H9 (cell line): ENCODE measurements at regions not wholly inside any gene's neighbourhood (a gene's known extent, or its start where the extent isn't known, plus 50 kb on each side); places are given as distances from the start of the nearest gene placed in this dataset.

Source experiments
- DNase-seq: peaks from one replicate; pipeline ENCODE4 v3.0.0-alpha.2; 2017
- H2AFZ ChIP-seq: one replicate; pipeline ENCODE4 v1.6.1; 2013; ENCODE audit warnings: mild to moderate bottlenecking, low read length, control low read depth, moderate library complexity
- H2AK5ac ChIP-seq: 2 replicates; pipeline ENCODE4 v1.6.1; 2013; ENCODE audit warnings: low read length, control low read depth, mixed read lengths; ENCODE audit not compliant: insufficient read length
- H2BK120ac ChIP-seq: one replicate; pipeline ENCODE4 v1.6.1; 2013; ENCODE audit warnings: low read depth, mild to moderate bottlenecking, low read length, control low read depth, inconsistent platforms; ENCODE audit not compliant: poor library complexity, severe bottlenecking
- H2BK12ac ChIP-seq: 2 replicates; pipeline ENCODE4 v1.6.1; 2013; ENCODE audit warnings: low read length, control low read depth, mixed read lengths, low read depth; ENCODE audit not compliant: insufficient read length
- H2BK15ac ChIP-seq: 2 replicates; pipeline ENCODE4 v1.6.1; 2013; ENCODE audit warnings: low read depth, low read length, control low read depth
- H2BK20ac ChIP-seq: one replicate; pipeline ENCODE4 v1.6.1; 2013; ENCODE audit warnings: low read depth, mild to moderate bottlenecking, low read length, control low read depth, inconsistent platforms; ENCODE audit not compliant: poor library complexity, severe bottlenecking
- H2BK5ac ChIP-seq: 2 replicates; pipeline ENCODE4 v1.6.1; 2013; ENCODE audit warnings: low read length, control low read depth, mixed read lengths; ENCODE audit not compliant: insufficient read length
- H3K14ac ChIP-seq: 2 replicates; pipeline ENCODE4 v1.6.1; 2013; ENCODE audit warnings: low read length, control low read depth; ENCODE audit not compliant: insufficient read depth
- H3K18ac ChIP-seq: 2 replicates; pipeline ENCODE4 v1.6.1; 2013; ENCODE audit warnings: low read depth, mild to moderate bottlenecking, mixed read lengths, low read length, control low read depth; ENCODE audit not compliant: insufficient read length
- H3K23ac ChIP-seq: 2 replicates; pipeline ENCODE4 v1.6.1; 2013; ENCODE audit warnings: low read length, control low read depth, mixed read lengths, low read depth; ENCODE audit not compliant: insufficient read length
- H3K23me2 ChIP-seq: 2 replicates; pipeline ENCODE4 v1.6.1; 2013; ENCODE audit warnings: low read depth, mild to moderate bottlenecking, mixed read lengths, low read length, control low read depth; ENCODE audit not compliant: insufficient read length, poor library complexity, severe bottlenecking
- H3K27ac ChIP-seq: 2 replicates; pipeline ENCODE4 v1.5.1; 2013; ENCODE audit warnings: low read length, control low read depth, mixed read lengths, low read depth; ENCODE audit not compliant: insufficient read length
- H3K27me3 ChIP-seq: 2 replicates; pipeline ENCODE4 v1.6.1; 2013; ENCODE audit warnings: low read length, control low read depth, inconsistent platforms; ENCODE audit not compliant: insufficient read depth
- H3K4ac ChIP-seq: 2 replicates; pipeline ENCODE4 v1.6.1; 2013; ENCODE audit warnings: low read depth, mild to moderate bottlenecking, control low read depth, inconsistent platforms, low read length, moderate library complexity
- H3K4me1 ChIP-seq: 2 replicates; pipeline ENCODE4 v1.6.1; 2013; ENCODE audit warnings: low read length, control low read depth, inconsistent platforms; ENCODE audit not compliant: insufficient read depth
- H3K4me2 ChIP-seq: 2 replicates; pipeline ENCODE4 v1.6.1; 2013; ENCODE audit warnings: low read length, control low read depth, mixed read lengths; ENCODE audit not compliant: insufficient read length, insufficient read depth
- H3K56ac ChIP-seq: 2 replicates; pipeline ENCODE4 v1.6.1; 2013; ENCODE audit warnings: low read depth, mild to moderate bottlenecking, mixed read lengths, low read length, control low read depth; ENCODE audit not compliant: insufficient read length
- H3K79me1 ChIP-seq: 2 replicates; pipeline ENCODE4 v1.6.1; 2013; ENCODE audit warnings: low read depth, mild to moderate bottlenecking, moderate library complexity, low read length, control low read depth, inconsistent platforms; ENCODE audit not compliant: insufficient read depth, poor library complexity, severe bottlenecking
- H3K79me2 ChIP-seq: 2 replicates; pipeline ENCODE4 v1.6.1; 2013; ENCODE audit warnings: low read length, control low read depth, inconsistent platforms; ENCODE audit not compliant: insufficient read depth
- H3K9ac ChIP-seq: 2 replicates; pipeline ENCODE4 v1.6.1; 2013; ENCODE audit warnings: low read length, control low read depth, mixed read lengths; ENCODE audit not compliant: insufficient read length; ENCODE audit errors: extremely low read depth
- H3K9me3 ChIP-seq: one replicate; pipeline ENCODE4 v1.6.1; 2013; ENCODE audit warnings: low read depth, low read length, inconsistent platforms; ENCODE audit not compliant: control insufficient read depth
- H3T11ph ChIP-seq: one replicate; pipeline ENCODE4 v1.6.1; 2013; ENCODE audit warnings: mild to moderate bottlenecking, low read length, control low read depth, inconsistent platforms
- H4K20me1 ChIP-seq: one replicate; pipeline ENCODE4 v1.6.1; 2013; ENCODE audit not compliant: control insufficient read depth, insufficient read length, insufficient read depth
- H4K5ac ChIP-seq: 2 replicates; pipeline ENCODE4 v1.6.1; 2013; ENCODE audit warnings: low read depth, mild to moderate bottlenecking, mixed read lengths, low read length, control low read depth; ENCODE audit not compliant: insufficient read length
- H4K8ac ChIP-seq: replicated peaks from 2 replicates; pipeline ENCODE4 v1.6.1; 2013; ENCODE audit warnings: low read length, control low read depth, mixed read lengths, low read depth; ENCODE audit not compliant: insufficient read length
- H4K91ac ChIP-seq: 2 replicates; pipeline ENCODE4 v1.6.1; 2013; ENCODE audit warnings: low read depth, mild to moderate bottlenecking, moderate library complexity, mixed read lengths, low read length, control low read depth; ENCODE audit not compliant: insufficient read length
- H3K27ac Mint-ChIP-seq, 3 experiments: 2 replicates in 2 of 3; 3 replicates in 1 of 3; pipeline ENCODE4 v1.8.0; 2020 to 2021; ENCODE audit warnings: mixed read lengths in 3 of 3, mild to moderate bottlenecking in 1 of 3, moderate library complexity in 1 of 3
- H3K27me3 Mint-ChIP-seq: 2 replicates; pipeline ENCODE4 v1.8.0; 2021; ENCODE audit warnings: low read depth, mild to moderate bottlenecking, moderate library complexity, mixed read lengths
- H3K36me3 Mint-ChIP-seq, 3 experiments: 2 replicates in 2 of 3; 3 replicates in 1 of 3; pipeline ENCODE4 v1.8.0; 2020 to 2021; ENCODE audit warnings: low read depth in 3 of 3, mixed read lengths in 3 of 3; ENCODE audit not compliant: insufficient read depth in 1 of 3
- H3K4me1 Mint-ChIP-seq, 2 experiments: 2 replicates each; pipeline ENCODE4 v1.8.0; 2020; ENCODE audit warnings: mixed read lengths in 2 of 2
- H3K4me3 Mint-ChIP-seq, 2 experiments: 2 replicates in 1 of 2; 3 replicates in 1 of 2; pipeline ENCODE4 v1.8.0; 2020 to 2021; ENCODE audit warnings: mild to moderate bottlenecking in 2 of 2, mixed read lengths in 2 of 2, moderate library complexity in 1 of 2
- H3K9me3 Mint-ChIP-seq, 2 experiments: 2 replicates in 1 of 2; 3 replicates in 1 of 2; pipeline ENCODE4 v1.8.0; 2020; ENCODE audit warnings: mild to moderate bottlenecking in 2 of 2, mixed read lengths in 2 of 2, moderate library complexity in 1 of 2
- WGBS: extraction: QIAGEN DNeasy Blood & Tissue Kit; methylation state at CpG from one replicate; pipeline ENCODE4 v1.1.7; 2013; ENCODE audit warnings: missing lambda C conversion rate, low lambda C conversion rate, mixed read lengths; ENCODE audit not compliant: insufficient read length; ENCODE audit errors: extremely low coverage; 5-methylcytosine and 5-hydroxymethylcytosine counted together
- TF ChIP-seq, protein P1 (sequence below): fragments of 200-600 bp; sonication (generic); conservative IDR thresholded peaks from 3 replicates; pipeline ENCODE4 v1.8.0; 2021; ENCODE audit warnings: antibody characterized with exemption, mild to moderate bottlenecking

GRCh38 chr16:54602666-54603065 is 316.1 kb upstream of the IRX3 start:
- H3K4ac ChIP-seq, result no peak overlapping the region
- H3K56ac ChIP-seq, result no peak overlapping the region
- H3K9ac ChIP-seq, result no peak overlapping the region
- Mint-ChIP-seq H3K9me3 (peaks cover 19 to 27% of the 10 kb centered on the region in 2 experiments), H3K4me3 (no peak overlapping the region), H3K4me1 (no peaks in the 10 kb centered on the region), H3K36me3 (peaks cover 0 to 25% (median 0%) of the 10 kb centered on the region in 3 experiments; a peak in 4 of 7 replicates), H3K27ac (no peak overlapping the region), H3K27me3 (peaks cover 7% of the 10 kb centered on the region)
- TF ChIP-seq, protein P1, sequence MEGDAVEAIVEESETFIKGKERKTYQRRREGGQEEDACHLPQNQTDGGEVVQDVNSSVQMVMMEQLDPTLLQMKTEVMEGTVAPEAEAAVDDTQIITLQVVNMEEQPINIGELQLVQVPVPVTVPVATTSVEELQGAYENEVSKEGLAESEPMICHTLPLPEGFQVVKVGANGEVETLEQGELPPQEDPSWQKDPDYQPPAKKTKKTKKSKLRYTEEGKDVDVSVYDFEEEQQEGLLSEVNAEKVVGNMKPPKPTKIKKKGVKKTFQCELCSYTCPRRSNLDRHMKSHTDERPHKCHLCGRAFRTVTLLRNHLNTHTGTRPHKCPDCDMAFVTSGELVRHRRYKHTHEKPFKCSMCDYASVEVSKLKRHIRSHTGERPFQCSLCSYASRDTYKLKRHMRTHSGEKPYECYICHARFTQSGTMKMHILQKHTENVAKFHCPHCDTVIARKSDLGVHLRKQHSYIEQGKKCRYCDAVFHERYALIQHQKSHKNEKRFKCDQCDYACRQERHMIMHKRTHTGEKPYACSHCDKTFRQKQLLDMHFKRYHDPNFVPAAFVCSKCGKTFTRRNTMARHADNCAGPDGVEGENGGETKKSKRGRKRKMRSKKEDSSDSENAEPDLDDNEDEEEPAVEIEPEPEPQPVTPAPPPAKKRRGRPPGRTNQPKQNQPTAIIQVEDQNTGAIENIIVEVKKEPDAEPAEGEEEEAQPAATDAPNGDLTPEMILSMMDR, result no peak
- no peaks in the 10 kb centered on the region for H3K9me3 ChIP-seq
- no peaks in the 10 kb centered on the region for H3K79me1 ChIP-seq
- H3K4me1 ChIP-seq, result no peaks in the 10 kb centered on the region
- H3K18ac ChIP-seq, result no peak overlapping the region
- H2BK15ac ChIP-seq, result no peak overlapping the region
- no peak overlapping the region for H2AK5ac ChIP-seq
- no peak overlapping the region for H3T11ph ChIP-seq
- H4K91ac ChIP-seq, result no peak overlapping the region
- no peak overlapping the region for H2BK20ac ChIP-seq
- no peak overlapping the region for H3K27ac ChIP-seq
- H3K14ac ChIP-seq, result no peak overlapping the region
- no peak overlapping the region for H2AFZ ChIP-seq
- H2BK5ac ChIP-seq, result no peak overlapping the region
- H2BK12ac ChIP-seq, result no peak overlapping the region
- H3K79me2 ChIP-seq, result no peaks in the 10 kb centered on the region
- no peak overlapping the region for H4K5ac ChIP-seq
- H3K23me2 ChIP-seq, result no peaks in the 10 kb centered on the region
- no peaks in the 10 kb centered on the region for H4K20me1 ChIP-seq
- no peak overlapping the region for H3K23ac ChIP-seq
- H4K8ac ChIP-seq, result no peak overlapping the region
- no CpG with 5 or more reads among the region's 6 CpGs for WGBS
- no peak overlapping the region for H3K4me2 ChIP-seq
- H3K27me3 ChIP-seq, result no peaks in the 10 kb centered on the region
- H2BK120ac ChIP-seq, result no peak overlapping the region
- no peak for DNase-seq
